Common myeloid progenitor, CD34-positive (primary cell): ENCODE measurements at regions not wholly inside any gene's neighbourhood (a gene's known extent, or its start where the extent isn't known, plus 50 kb on each side); places are given as distances from the start of the nearest gene placed in this dataset.
"Not testable (repeated sequence)": the region's sequence is repeated elsewhere in the genome, so short reads cannot be mapped to it uniquely, and the experiment has no call there.

Experiments
- CTCF ChIA-PET: fragments of 350-600 bp; sonication (Branson Sonifier 250); formaldehyde crosslinking; loops from one replicate; lab custom pipeline; 2021; ENCODE audit warnings: antibody characterized with exemption; lab: Charles Lee
- POLR2A ChIA-PET: fragments of 350-600 bp; sonication (Branson Sonifier 250); formaldehyde crosslinking; loops from one replicate; lab custom pipeline; 2021; ENCODE audit warnings: antibody characterized with exemption; lab: Charles Lee
- DNase-seq, 3 donors: peaks; one replicate each; pipeline versions ENCODE4 v3.0.0 to v3.0.0-alpha.2; 2013
- H3K27ac ChIP-seq, 2 experiments: 1 replicate in 1 of 2; 2 replicates in 1 of 2; pipeline ENCODE4 v1.7.0; 2013; ENCODE audit warnings: inconsistent platforms in 2 of 2, low read length in 2 of 2, mild to moderate bottlenecking in 2 of 2, low read depth in 1 of 2, moderate library complexity in 1 of 2; ENCODE audit not compliant: severe bottlenecking in 2 of 2, insufficient read depth in 1 of 2, poor library complexity in 1 of 2
- H3K27me3 ChIP-seq, 5 experiments: replicated peaks in 2 of 5; 1 replicate in 3 of 5; 2 replicates in 2 of 5; pipeline versions ENCODE4 v1.6.1 to v1.7.0; 2013; ENCODE audit warnings: low read length in 4 of 5, mild to moderate bottlenecking in 2 of 5, moderate library complexity in 2 of 5, inconsistent platforms in 1 of 5; ENCODE audit not compliant: insufficient read depth in 5 of 5, control insufficient read depth in 4 of 5
- H3K36me3 ChIP-seq, 4 experiments: 1 replicate in 2 of 4; 2 replicates in 2 of 4; pipeline versions ENCODE4 v1.6.1 to v1.7.0; 2013; ENCODE audit warnings: low read length in 3 of 4, control low read depth in 1 of 4, mild to moderate bottlenecking in 1 of 4; ENCODE audit not compliant: control insufficient read depth in 4 of 4, insufficient read depth in 4 of 4
- H3K4me1 ChIP-seq, 4 experiments: 1 replicate in 3 of 4; 2 replicates in 1 of 4; pipeline versions ENCODE4 v1.6.1 to v1.7.1; 2013; ENCODE audit warnings: low read length in 3 of 4, mild to moderate bottlenecking in 3 of 4, control low read depth in 1 of 4, inconsistent platforms in 1 of 4, moderate library complexity in 1 of 4; ENCODE audit not compliant: control insufficient read depth in 4 of 4, insufficient read depth in 4 of 4; ENCODE audit errors: control extremely low read depth in 1 of 4
- H3K4me3 ChIP-seq, 7 experiments: 1 replicate in 4 of 7; 2 replicates in 3 of 7; pipeline versions ENCODE4 v1.5.1 to v1.7.0; 2013; ENCODE audit warnings: mild to moderate bottlenecking in 7 of 7, low read length in 6 of 7, moderate library complexity in 6 of 7, inconsistent platforms in 2 of 7, low read depth in 2 of 7, control low read depth in 1 of 7; ENCODE audit not compliant: insufficient read depth in 4 of 7, control insufficient read depth in 1 of 7; ENCODE audit errors: extremely low read depth in 1 of 7
- H3K9me3 ChIP-seq, 5 experiments: 1 replicate in 4 of 5; 2 replicates in 1 of 5; pipeline versions ENCODE4 v1.6.1 to v1.7.1; 2013; ENCODE audit warnings: low read length in 4 of 5, mild to moderate bottlenecking in 2 of 5, inconsistent platforms in 1 of 5, low read depth in 1 of 5, moderate library complexity in 1 of 5; ENCODE audit not compliant: control insufficient read depth in 4 of 5, insufficient read depth in 2 of 5; ENCODE audit errors: control extremely low read depth in 1 of 5
- WGBS: methylation state at CpG from one replicate; pipeline ENCODE4 v1.1.5; 2013; ENCODE audit not compliant: insufficient coverage; 5-methylcytosine and 5-hydroxymethylcytosine counted together

DNA sequence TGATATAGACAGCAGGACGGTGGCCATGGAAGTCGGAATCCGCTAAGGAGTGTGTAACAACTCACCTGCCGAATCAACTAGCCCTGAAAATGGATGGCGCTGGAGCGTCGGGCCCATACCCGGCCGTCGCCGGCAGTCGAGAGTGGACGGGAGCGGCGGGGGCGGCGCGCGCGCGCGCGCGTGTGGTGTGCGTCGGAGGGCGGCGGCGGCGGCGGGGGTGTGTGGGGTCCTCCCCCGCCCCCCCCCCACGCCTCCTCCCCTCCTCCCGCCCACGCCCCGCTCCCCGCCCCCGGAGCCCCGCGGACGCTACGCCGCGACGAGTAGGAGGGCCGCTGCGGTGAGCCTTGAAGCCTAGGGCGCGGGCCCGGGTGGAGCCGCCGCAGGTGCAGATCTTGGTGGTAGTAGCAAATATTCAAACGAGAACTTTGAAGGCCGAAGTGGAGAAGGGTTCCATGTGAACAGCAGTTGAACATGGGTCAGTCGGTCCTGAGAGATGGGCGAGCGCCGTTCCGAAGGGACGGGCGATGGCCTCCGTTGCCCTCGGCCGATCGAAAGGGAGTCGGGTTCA lies 2122.4 kb upstream of the TPTE start:
- H3K36me3 ChIP-seq, H3K4me3 ChIP-seq, CTCF ChIA-PET, H3K27me3 ChIP-seq, DNase-seq, H3K4me1 ChIP-seq, H3K27ac ChIP-seq, H3K9me3 ChIP-seq, POLR2A ChIA-PET: not testable (repeated sequence)
- no CpG with 5 or more reads among the region's 66 CpGs for WGBS

- POLR2A ChIA-PET, H3K9me3 ChIP-seq, H3K36me3 ChIP-seq, CTCF ChIA-PET, H3K27ac ChIP-seq, H3K4me3 ChIP-seq, H3K27me3 ChIP-seq, DNase-seq, H3K4me1 ChIP-seq: not testable (repeated sequence)
- WGBS: no CpG with 5 or more reads among the region's 67 CpGs
Measured at GRCh38 chr21:8399866-8400265, 2121.5 kb upstream of the TPTE start.

DNA sequence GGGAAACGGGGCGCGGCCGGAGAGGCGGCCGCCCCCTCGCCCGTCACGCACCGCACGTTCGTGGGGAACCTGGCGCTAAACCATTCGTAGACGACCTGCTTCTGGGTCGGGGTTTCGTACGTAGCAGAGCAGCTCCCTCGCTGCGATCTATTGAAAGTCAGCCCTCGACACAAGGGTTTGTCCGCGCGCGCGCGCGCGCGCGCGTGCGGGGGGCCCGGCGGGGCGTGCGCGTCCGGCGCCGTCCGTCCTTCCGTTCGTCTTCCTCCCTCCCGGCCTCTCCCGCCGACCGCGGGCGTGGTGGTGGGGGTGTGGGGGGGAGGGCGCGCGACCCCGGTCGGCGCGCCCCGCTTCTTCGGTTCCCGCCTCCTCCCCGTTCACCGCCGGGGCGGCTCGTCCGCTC lies 2119.6 kb upstream of the TPTE start:
- DNase-seq, CTCF ChIA-PET, H3K27ac ChIP-seq, H3K4me3 ChIP-seq, H3K9me3 ChIP-seq, H3K36me3 ChIP-seq, H3K4me1 ChIP-seq, H3K27me3 ChIP-seq, POLR2A ChIA-PET: not testable (repeated sequence)
- WGBS: no CpG with 5 or more reads among the region's 66 CpGs

- H3K4me1 ChIP-seq, H3K4me3 ChIP-seq, H3K27ac ChIP-seq, POLR2A ChIA-PET, H3K9me3 ChIP-seq, H3K36me3 ChIP-seq, DNase-seq, H3K27me3 ChIP-seq, CTCF ChIA-PET: not testable (repeated sequence)
- no CpG with 5 or more reads among the region's 15 CpGs for WGBS
Measured at GRCh38 chr21:8406331-8406730, 2115.1 kb upstream of the TPTE start.

DNA sequence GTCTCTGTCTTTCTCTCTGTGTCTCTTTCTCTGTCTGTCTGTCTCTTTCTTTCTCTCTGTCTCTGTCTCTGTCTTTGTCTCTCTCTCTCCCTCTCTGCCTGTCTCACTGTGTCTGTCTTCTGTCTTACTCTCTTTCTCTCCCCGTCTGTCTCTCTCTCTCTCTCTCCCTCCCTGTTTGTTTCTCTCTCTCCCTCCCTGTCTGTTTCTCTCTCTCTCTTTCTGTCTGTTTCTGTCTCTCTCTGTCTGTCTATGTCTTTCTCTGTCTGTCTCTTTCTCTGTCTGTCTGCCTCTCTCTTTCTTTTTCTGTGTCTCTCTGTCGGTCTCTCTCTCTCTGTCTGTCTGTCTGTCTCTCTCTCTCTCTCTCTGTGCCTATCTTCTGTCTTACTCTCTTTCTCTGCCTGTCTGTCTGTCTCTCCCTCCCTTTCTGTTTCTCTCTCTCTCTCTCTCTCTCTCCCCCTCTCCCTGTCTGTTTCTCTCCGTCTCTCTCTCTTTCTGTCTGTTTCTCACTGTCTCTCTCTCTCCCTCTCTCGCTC lies 2110.2 kb upstream of the TPTE start:
- H3K27ac ChIP-seq, H3K4me1 ChIP-seq, DNase-seq, H3K4me3 ChIP-seq, CTCF ChIA-PET, H3K27me3 ChIP-seq, H3K9me3 ChIP-seq, H3K36me3 ChIP-seq, POLR2A ChIA-PET: not testable (repeated sequence)
- no CpG with 5 or more reads among the region's 4 CpGs for WGBS

GRCh38 chr21:8419925-8420560 lies 2101.3 kb upstream of the TPTE start:
- CTCF ChIA-PET, H3K36me3 ChIP-seq, H3K27ac ChIP-seq, DNase-seq, POLR2A ChIA-PET, H3K4me3 ChIP-seq, H3K4me1 ChIP-seq, H3K9me3 ChIP-seq, H3K27me3 ChIP-seq: not testable (repeated sequence)
- WGBS: no CpG with 5 or more reads among the region's 2 CpGs

DNA sequence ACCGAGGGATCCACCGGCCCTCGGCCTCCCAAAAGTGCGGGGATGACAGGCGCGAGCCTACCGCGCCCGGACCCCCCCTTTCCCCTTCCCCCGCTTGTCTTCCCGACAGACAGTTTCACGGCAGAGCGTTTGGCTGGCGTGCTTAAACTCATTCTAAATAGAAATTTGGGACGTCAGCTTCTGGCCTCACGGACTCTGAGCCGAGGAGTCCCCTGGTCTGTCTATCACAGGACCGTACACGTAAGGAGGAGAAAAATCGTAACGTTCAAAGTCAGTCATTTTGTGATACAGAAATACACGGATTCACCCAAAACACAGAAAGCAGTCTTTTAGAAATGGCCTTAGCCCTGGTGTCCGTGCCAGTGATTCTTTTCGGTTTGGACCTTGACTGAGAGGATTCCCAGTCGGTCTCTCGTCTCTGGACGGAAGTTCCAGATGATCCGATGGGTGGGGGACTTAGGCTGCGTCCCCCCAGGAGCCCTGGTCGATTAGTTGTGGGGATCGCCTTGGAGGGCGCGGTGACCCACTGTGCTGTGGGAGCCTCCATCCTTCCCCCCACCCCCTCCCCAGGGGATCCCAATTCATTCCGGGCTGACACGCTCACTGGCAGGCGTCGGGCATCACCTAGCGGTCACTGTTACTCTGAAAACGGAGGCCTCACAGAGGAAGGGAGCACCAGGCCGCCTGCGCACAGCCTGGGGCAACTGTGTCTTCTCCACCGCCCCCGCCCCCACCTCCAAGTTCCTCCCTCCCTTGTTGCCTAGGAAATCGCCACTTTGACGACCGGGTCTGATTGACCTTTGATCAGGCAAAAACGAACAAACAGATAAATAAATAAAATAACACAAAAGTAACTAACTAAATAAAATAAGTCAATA lies 2093.4 kb upstream of the TPTE start:
- POLR2A ChIA-PET, CTCF ChIA-PET, H3K4me1 ChIP-seq, H3K36me3 ChIP-seq, H3K27me3 ChIP-seq, H3K9me3 ChIP-seq, H3K4me3 ChIP-seq, H3K27ac ChIP-seq, DNase-seq: not testable (repeated sequence)
- no CpG with 5 or more reads among the region's 47 CpGs for WGBS
